GM23248 (cell line): ENCODE measurements at regions not wholly inside any gene's neighbourhood (a gene's known extent, or its start where the extent isn't known, plus 50 kb on each side); places are given as distances from the start of the nearest gene placed in this dataset.
"Not testable (repeated sequence)": the region's sequence is repeated elsewhere in the genome, so short reads cannot be mapped to it uniquely, and the experiment has no call there.

ENCODE experiments used
- DNase-seq: peaks from one replicate; pipeline ENCODE4 v3.0.0-alpha.2; 2015
- H2AFZ ChIP-seq: fragments of 200-600 bp; sonication (generic); 2 replicates; pipeline ENCODE4 v1.6.1; 2016; ENCODE audit warnings: antibody characterized with exemption
- H3F3A ChIP-seq: fragments of 200-600 bp; sonication (generic); 2 replicates; pipeline ENCODE4 v1.6.1; 2016; ENCODE audit warnings: mild to moderate bottlenecking, antibody characterized with exemption, mixed run types; ENCODE audit not compliant: insufficient read depth
- H3K27ac ChIP-seq: fragments of 200-600 bp; sonication (generic); 2 replicates; pipeline ENCODE4 v1.5.1; 2016; ENCODE audit warnings: mild to moderate bottlenecking
- H3K27me3 ChIP-seq: fragments of 200-600 bp; sonication (generic); replicated peaks from 2 replicates; pipeline ENCODE4 v1.6.1; 2016; ENCODE audit warnings: mild to moderate bottlenecking; ENCODE audit not compliant: insufficient read depth
- H3K36me3 ChIP-seq: fragments of 200-600 bp; sonication (generic); 2 replicates; pipeline ENCODE4 v1.6.1; 2016; ENCODE audit warnings: low read depth, mild to moderate bottlenecking
- H3K4me1 ChIP-seq: fragments of 200-600 bp; sonication (generic); 2 replicates; pipeline ENCODE4 v1.6.1; 2016; ENCODE audit warnings: mild to moderate bottlenecking; ENCODE audit not compliant: insufficient read depth
- H3K4me2 ChIP-seq: fragments of 200-600 bp; sonication (generic); one replicate; pipeline ENCODE4 v1.6.1; 2016; ENCODE audit warnings: mild to moderate bottlenecking; ENCODE audit not compliant: unreplicated experiment
- H3K4me3 ChIP-seq: fragments of 200-600 bp; sonication (generic); 2 replicates; pipeline ENCODE4 v1.5.1; 2016; ENCODE audit warnings: mild to moderate bottlenecking
- H3K79me2 ChIP-seq: fragments of 200-600 bp; sonication (generic); 2 replicates; pipeline ENCODE4 v1.6.1; 2016; ENCODE audit warnings: mild to moderate bottlenecking; ENCODE audit not compliant: insufficient read depth
- H3K9ac ChIP-seq: fragments of 200-600 bp; sonication (generic); 2 replicates; pipeline ENCODE4 v1.6.1; 2016; ENCODE audit warnings: mild to moderate bottlenecking
- H3K9me2 ChIP-seq: fragments of 200-600 bp; sonication (generic); 2 replicates; pipeline ENCODE4 v1.6.1; 2016; ENCODE audit warnings: mixed run types, mild to moderate bottlenecking, moderate library complexity; ENCODE audit not compliant: insufficient read depth
- H3K9me3 ChIP-seq: fragments of 200-600 bp; sonication (generic); one replicate; pipeline ENCODE4 v1.6.1; 2017; ENCODE audit warnings: low read depth
- H4K20me1 ChIP-seq: fragments of 200-600 bp; sonication (generic); 2 replicates; pipeline ENCODE4 v1.6.0; 2016; ENCODE audit not compliant: insufficient read depth
- EZH2 ChIP-seq: fragments of 200-600 bp; sonication (generic); IDR thresholded peaks from 2 replicates; pipeline ENCODE4 v1.6.1; 2018; ENCODE audit warnings: antibody characterized with exemption, mild to moderate bottlenecking; ENCODE audit not compliant: insufficient read depth, poor library complexity, severe bottlenecking
- EZH2phosphoT487 ChIP-seq: fragments of 200-600 bp; sonication (generic); IDR thresholded peaks from 2 replicates; pipeline ENCODE4 v1.6.1; 2018; ENCODE audit warnings: antibody characterized with exemption, moderate library complexity, mild to moderate bottlenecking, low read depth; ENCODE audit not compliant: insufficient read depth
- WGBS, 2 experiments: methylation state at CpG; one replicate each; pipeline ENCODE4 v1.1.6; 2015 to 2017; ENCODE audit warnings: low lambda C conversion rate in 2 of 2, low coverage in 1 of 2; ENCODE audit errors: missing lambda C conversion rate in 2 of 2; 5-methylcytosine and 5-hydroxymethylcytosine counted together
- in situ Hi-C: fragments of 300-500 bp; cut with MboI; formaldehyde crosslinking; loops from 2 replicates; pipeline ENCODE4 v1.15.0; 2020

- Histone ChIP-seq H3K9ac (no peak overlapping the region), H3K4me2 (no peak overlapping the region), H3K4me1 (no peaks in the 10 kb centered on the region), H3K36me3 (peaks cover 33% of the 10 kb centered on the region), H3K79me2 (peaks cover 67% of the 10 kb centered on the region), H3K9me2 (no peaks in the 10 kb centered on the region), H3K27me3 (no peaks in the 10 kb centered on the region), H4K20me1 (peaks cover 5% of the 10 kb centered on the region; the same call in 1 of the 2 replicates), H2AFZ (no peak overlapping the region), H3K9me3 (no peaks in the 10 kb centered on the region), H3K27ac (no peak overlapping the region), H3F3A (peaks cover 44% of the 10 kb centered on the region), H3K4me3 (no peak overlapping the region)
- TF ChIP-seq EZH2 (no peak), EZH2phosphoT487 (no peak)
- in situ Hi-C loops: no loop called here
- DNase-seq: no peak
- WGBS, 2 experiments: 51 to 69% methylated on average over 3 of the region's 3 CpGs
Measured at GRCh38 chr9:94182532-94182931, 76.6 kb upstream of the ZNF169 start.

- H3K4me1 ChIP-seq: no peaks in the 10 kb centered on the region
- H3K4me2 ChIP-seq: no peak overlapping the region
- H3K9me3 ChIP-seq: no peaks in the 10 kb centered on the region
- H2AFZ ChIP-seq: no peak overlapping the region
- no peak overlapping the region for H3K4me3 ChIP-seq
- in situ Hi-C loops: no loop called here
- DNase-seq: no peak
- no peaks in the 10 kb centered on the region for H3K9me2 ChIP-seq
- peaks cover 65% of the 10 kb centered on the region for H3K79me2 ChIP-seq
- peaks cover 29% of the 10 kb centered on the region for H3K36me3 ChIP-seq
- H3F3A ChIP-seq: peaks cover 44% of the 10 kb centered on the region
- H4K20me1 ChIP-seq: peaks cover 3% of the 10 kb centered on the region; the same call in 1 of the 2 replicates
- no peak for TF ChIP-seq EZH2
- no peak for TF ChIP-seq EZH2phosphoT487
- WGBS, 2 experiments: 94 to 97% methylated on average over 5 of the region's 5 CpGs
- H3K27ac ChIP-seq: no peak overlapping the region
- H3K27me3 ChIP-seq: no peaks in the 10 kb centered on the region
- no peak overlapping the region for H3K9ac ChIP-seq
Measured at GRCh38 chr9:94183240-94183999, 75.7 kb upstream of the ZNF169 start.

GRCh38 chr9:94188246-94188645 is 70.9 kb upstream of the ZNF169 start:
- no peaks in the 10 kb centered on the region for H3K4me1 ChIP-seq
- H3K79me2 ChIP-seq: peaks cover 52% of the 10 kb centered on the region
- H3F3A ChIP-seq: peaks cover 14% of the 10 kb centered on the region
- in situ Hi-C loops: no loop called here
- no peak for DNase-seq
- TF ChIP-seq EZH2phosphoT487 (no peak), EZH2 (no peak)
- no peak overlapping the region for H3K9ac ChIP-seq
- H3K27me3 ChIP-seq: no peaks in the 10 kb centered on the region
- no peak overlapping the region for H2AFZ ChIP-seq
- H4K20me1 ChIP-seq: no peaks in the 10 kb centered on the region
- no peaks in the 10 kb centered on the region for H3K9me3 ChIP-seq
- no peak overlapping the region for H3K27ac ChIP-seq
- no peak overlapping the region for H3K4me3 ChIP-seq
- H3K4me2 ChIP-seq: no peak overlapping the region
- H3K36me3 ChIP-seq: peaks cover 25% of the 10 kb centered on the region
- no peaks in the 10 kb centered on the region for H3K9me2 ChIP-seq

GRCh38 chr9:94191706-94192105 is 67.4 kb upstream of the ZNF169 start:
- H3F3A ChIP-seq, H3K27me3 ChIP-seq, H3K4me3 ChIP-seq, H3K9me2 ChIP-seq, in situ Hi-C loops, H4K20me1 ChIP-seq, H3K9ac ChIP-seq, H3K4me2 ChIP-seq, H3K9me3 ChIP-seq, H3K4me1 ChIP-seq, DNase-seq, H2AFZ ChIP-seq, H3K27ac ChIP-seq: not testable (repeated sequence)
- 99% methylated on average over 6 of the region's 6 CpGs for WGBS, 2 experiments
- Histone ChIP-seq H3K79me2 (peaks cover 76% of the 10 kb centered on the region), H3K36me3 (peaks cover 32% of the 10 kb centered on the region)

GRCh38 chr9:94198414-94198813 is 60.7 kb upstream of the ZNF169 start:
- Histone ChIP-seq H3K79me2 (peaks cover 52% of the 10 kb centered on the region), H3K4me3 (no peak overlapping the region), H4K20me1 (no peaks in the 10 kb centered on the region; the same call in 1 of the 2 replicates), H3F3A (no peaks in the 10 kb centered on the region), H2AFZ (no peak overlapping the region), H3K36me3 (peaks cover 20% of the 10 kb centered on the region; the same call in 1 of the 2 replicates), H3K9me2 (no peaks in the 10 kb centered on the region), H3K27ac (no peak overlapping the region), H3K9ac (no peak overlapping the region), H3K27me3 (no peaks in the 10 kb centered on the region), H3K4me2 (no peak overlapping the region), H3K9me3 (no peaks in the 10 kb centered on the region), H3K4me1 (no peaks in the 10 kb centered on the region)
- no peak for TF ChIP-seq EZH2
- TF ChIP-seq EZH2phosphoT487: no peak
- no peak for DNase-seq
- in situ Hi-C loops: no loop called here
- 98 to 100% methylated on average over 3 of the region's 3 CpGs for WGBS, 2 experiments
